HL-60 (cell line): ENCODE measurements at regions not wholly inside any gene's neighbourhood (a gene's known extent, or its start where the extent isn't known, plus 50 kb on each side); places are given as distances from the start of the nearest gene placed in this dataset.
"Not testable (repeated sequence)": the region's sequence is repeated elsewhere in the genome, so short reads cannot be mapped to it uniquely, and the experiment has no call there.

Experiments
- DNase-seq, 2 experiments: peaks; one replicate each; pipeline ENCODE4 v3.0.0-alpha.2; 2010 to 2020; ENCODE audit warnings: low read depth in 1 of 2, low spot score in 1 of 2
- H3K27ac ChIP-seq: fragments of 250-450 bp; sonication (Bioruptor Pico); replicated peaks from 2 replicates; pipeline ENCODE4 v1.5.1; 2020; ENCODE audit warnings: mild to moderate bottlenecking, moderate library complexity
- H3K27me3 ChIP-seq: fragments of 250-450 bp; sonication (Bioruptor Pico); 2 replicates; pipeline ENCODE4 v1.5.1; 2021; ENCODE audit warnings: mild to moderate bottlenecking, moderate library complexity; ENCODE audit not compliant: insufficient read depth, poor library complexity, severe bottlenecking
- H3K4me3 ChIP-seq: replicated peaks from 2 replicates; pipeline ENCODE4 v1.5.1; 2011; ENCODE audit warnings: mild to moderate bottlenecking, control low read depth, low read length; ENCODE audit not compliant: insufficient read depth
- GABPA ChIP-seq: IDR thresholded peaks from 2 replicates; pipeline ENCODE4 v1.6.1; 2012; ENCODE audit warnings: low read depth
- POLR2AphosphoS5 ChIP-seq: IDR thresholded peaks from 2 replicates; pipeline ENCODE4 v1.6.1; 2012; ENCODE audit warnings: low read depth
- SPI1 ChIP-seq: IDR thresholded peaks from 2 replicates; pipeline ENCODE4 v1.6.1; 2012; ENCODE audit warnings: low read depth, mild to moderate bottlenecking, borderline replicate concordance
- TF ChIP-seq, protein P1 (sequence below): IDR thresholded peaks from one replicate; pipeline ENCODE4 v1.5.1; 2011; ENCODE audit warnings: low read length, control low read depth, inconsistent platforms; ENCODE audit not compliant: insufficient read depth
- TF ChIP-seq, protein P2 (sequence below): IDR thresholded peaks from 2 replicates; pipeline ENCODE4 v1.6.1; 2012; ENCODE audit warnings: low read depth; ENCODE audit not compliant: insufficient replicate concordance

DNA sequence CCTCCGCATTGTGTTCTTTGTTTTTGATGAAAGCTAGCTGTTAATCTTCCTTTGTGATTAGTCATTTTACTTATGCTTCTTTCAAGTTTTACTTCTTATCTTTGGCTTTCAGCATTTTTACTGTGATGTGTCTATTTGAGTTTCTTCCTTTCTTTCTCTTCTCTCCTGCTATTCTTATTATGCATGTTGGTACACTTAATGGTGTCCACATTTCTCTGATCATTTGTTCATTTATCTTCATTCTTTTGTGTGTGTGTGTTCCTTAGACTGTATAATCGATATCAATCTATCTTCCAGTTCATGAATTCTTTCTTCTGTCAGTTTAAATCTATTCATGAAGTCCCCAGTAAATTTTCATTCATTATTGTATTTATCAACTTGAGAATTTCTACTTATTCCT lies 1650.3 kb downstream of the BRINP3 start:
- no peak overlapping the region for H3K4me3 ChIP-seq
- DNase-seq: no peak
- H3K27me3 ChIP-seq: no peaks in the 10 kb centered on the region
- TF ChIP-seq GABPA (no peak), POLR2AphosphoS5 (no peak), SPI1 (no peak)
- TF ChIP-seq, protein P1, sequence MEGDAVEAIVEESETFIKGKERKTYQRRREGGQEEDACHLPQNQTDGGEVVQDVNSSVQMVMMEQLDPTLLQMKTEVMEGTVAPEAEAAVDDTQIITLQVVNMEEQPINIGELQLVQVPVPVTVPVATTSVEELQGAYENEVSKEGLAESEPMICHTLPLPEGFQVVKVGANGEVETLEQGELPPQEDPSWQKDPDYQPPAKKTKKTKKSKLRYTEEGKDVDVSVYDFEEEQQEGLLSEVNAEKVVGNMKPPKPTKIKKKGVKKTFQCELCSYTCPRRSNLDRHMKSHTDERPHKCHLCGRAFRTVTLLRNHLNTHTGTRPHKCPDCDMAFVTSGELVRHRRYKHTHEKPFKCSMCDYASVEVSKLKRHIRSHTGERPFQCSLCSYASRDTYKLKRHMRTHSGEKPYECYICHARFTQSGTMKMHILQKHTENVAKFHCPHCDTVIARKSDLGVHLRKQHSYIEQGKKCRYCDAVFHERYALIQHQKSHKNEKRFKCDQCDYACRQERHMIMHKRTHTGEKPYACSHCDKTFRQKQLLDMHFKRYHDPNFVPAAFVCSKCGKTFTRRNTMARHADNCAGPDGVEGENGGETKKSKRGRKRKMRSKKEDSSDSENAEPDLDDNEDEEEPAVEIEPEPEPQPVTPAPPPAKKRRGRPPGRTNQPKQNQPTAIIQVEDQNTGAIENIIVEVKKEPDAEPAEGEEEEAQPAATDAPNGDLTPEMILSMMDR: no peak
- TF ChIP-seq, protein P2, sequence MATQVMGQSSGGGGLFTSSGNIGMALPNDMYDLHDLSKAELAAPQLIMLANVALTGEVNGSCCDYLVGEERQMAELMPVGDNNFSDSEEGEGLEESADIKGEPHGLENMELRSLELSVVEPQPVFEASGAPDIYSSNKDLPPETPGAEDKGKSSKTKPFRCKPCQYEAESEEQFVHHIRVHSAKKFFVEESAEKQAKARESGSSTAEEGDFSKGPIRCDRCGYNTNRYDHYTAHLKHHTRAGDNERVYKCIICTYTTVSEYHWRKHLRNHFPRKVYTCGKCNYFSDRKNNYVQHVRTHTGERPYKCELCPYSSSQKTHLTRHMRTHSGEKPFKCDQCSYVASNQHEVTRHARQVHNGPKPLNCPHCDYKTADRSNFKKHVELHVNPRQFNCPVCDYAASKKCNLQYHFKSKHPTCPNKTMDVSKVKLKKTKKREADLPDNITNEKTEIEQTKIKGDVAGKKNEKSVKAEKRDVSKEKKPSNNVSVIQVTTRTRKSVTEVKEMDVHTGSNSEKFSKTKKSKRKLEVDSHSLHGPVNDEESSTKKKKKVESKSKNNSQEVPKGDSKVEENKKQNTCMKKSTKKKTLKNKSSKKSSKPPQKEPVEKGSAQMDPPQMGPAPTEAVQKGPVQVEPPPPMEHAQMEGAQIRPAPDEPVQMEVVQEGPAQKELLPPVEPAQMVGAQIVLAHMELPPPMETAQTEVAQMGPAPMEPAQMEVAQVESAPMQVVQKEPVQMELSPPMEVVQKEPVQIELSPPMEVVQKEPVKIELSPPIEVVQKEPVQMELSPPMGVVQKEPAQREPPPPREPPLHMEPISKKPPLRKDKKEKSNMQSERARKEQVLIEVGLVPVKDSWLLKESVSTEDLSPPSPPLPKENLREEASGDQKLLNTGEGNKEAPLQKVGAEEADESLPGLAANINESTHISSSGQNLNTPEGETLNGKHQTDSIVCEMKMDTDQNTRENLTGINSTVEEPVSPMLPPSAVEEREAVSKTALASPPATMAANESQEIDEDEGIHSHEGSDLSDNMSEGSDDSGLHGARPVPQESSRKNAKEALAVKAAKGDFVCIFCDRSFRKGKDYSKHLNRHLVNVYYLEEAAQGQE: no peak
- no peak overlapping the region for H3K27ac ChIP-seq

DNA sequence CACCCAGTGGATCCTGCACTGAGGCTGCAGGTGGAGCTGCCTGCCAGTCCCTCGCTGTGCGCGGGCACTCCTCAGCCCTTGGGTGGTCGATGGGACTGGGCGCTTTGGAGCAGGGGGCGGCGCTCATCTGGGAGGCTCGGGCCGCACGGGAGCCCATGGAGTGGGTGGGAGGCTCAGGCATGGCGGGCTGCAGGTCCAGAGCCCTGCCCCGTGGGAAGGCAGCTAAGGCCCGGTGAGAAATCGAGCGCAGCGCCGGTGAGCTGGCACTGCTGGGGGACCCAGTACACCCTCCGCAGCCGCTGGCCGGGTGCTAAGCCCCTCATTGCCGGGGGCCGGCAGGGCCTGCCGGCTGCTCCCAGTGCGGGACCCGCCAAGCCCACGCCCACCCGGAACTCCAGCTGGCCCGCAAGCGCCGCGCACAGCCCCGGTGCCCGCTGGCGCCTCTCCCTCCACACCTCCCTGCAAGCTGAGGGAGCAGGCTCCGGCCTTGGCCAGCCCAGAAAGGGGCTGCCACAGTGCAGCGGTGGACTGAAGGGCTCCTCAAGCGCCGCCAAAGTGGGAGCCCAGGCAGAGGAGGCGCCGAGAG lies 1636.5 kb downstream of the BRINP3 start:
- H3K27ac ChIP-seq, H3K27me3 ChIP-seq, DNase-seq, H3K4me3 ChIP-seq: not testable (repeated sequence)

DNA sequence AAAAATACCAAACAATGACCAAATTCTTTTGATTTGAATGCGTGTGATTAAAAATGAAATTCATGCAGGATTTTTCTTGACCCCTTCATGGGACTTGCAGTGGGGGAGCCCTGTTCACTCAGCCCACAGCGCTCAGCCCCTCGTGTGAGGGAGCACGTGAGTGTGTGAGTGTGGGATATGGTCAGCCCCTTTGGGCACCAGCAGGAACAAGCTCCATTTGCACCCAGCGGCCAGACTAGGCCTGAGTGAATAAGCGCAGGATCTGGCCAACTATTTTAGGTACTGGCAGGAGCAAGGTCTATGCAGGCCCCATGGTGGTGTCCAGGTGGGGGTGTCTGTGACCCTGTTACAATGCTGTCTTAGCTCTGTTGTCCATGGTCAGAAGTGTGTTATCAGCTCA lies 1631.2 kb downstream of the BRINP3 start:
- Histone ChIP-seq H3K4me3 (no peak overlapping the region), H3K27me3 (no peaks in the 10 kb centered on the region), H3K27ac (no peak overlapping the region)
- no peak for DNase-seq
- TF ChIP-seq, protein P1: no peak
- no peak for TF ChIP-seq SPI1

DNA sequence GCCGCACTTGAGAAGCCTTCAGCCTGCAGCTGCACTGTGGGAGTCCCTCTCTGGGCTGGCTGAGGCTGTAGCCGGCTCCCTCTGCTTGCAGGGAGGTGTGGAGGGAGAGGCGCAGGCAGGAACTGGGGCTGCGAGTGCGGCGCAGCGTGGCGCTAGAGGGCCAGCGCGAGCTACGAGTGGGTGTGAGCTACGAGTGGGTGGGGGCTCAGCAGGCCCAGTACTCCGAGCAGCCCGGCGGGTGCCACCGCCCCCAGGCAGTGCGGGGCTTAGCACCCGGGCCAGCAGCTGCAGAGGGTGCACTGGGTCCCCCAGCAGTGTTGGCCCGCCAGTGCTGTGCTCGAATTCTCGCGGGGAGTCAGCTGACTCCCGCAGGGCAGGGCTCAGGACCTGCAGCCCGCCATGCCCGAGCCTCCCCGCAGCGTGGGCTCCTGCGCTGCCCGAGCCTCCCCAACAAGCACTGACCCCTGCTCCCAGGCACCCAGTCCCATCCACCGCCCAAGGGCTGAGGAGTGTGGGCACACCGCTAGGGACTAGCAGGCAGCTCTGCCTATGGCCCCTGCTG lies 1620.1 kb downstream of the BRINP3 start:
- DNase-seq: no peak
- no peak overlapping the region for H3K27ac ChIP-seq
- TF ChIP-seq POLR2AphosphoS5 (no peak), SPI1 (no peak), GABPA (no peak)
- TF ChIP-seq, protein P1: no peak
- TF ChIP-seq, protein P2: no peak
- no peak overlapping the region for H3K4me3 ChIP-seq
- H3K27me3 ChIP-seq: no peaks in the 10 kb centered on the region
